H9 (cell line): ENCODE measurements at regions not wholly inside any gene's neighbourhood (a gene's known extent, or its start where the extent isn't known, plus 50 kb on each side); places are given as distances from the start of the nearest gene placed in this dataset.

Source experiments
- DNase-seq: peaks from one replicate; pipeline ENCODE4 v3.0.0-alpha.2; 2017
- H2AFZ ChIP-seq: one replicate; pipeline ENCODE4 v1.6.1; 2013; ENCODE audit warnings: mild to moderate bottlenecking, low read length, control low read depth, moderate library complexity
- H2AK5ac ChIP-seq: 2 replicates; pipeline ENCODE4 v1.6.1; 2013; ENCODE audit warnings: low read length, control low read depth, mixed read lengths; ENCODE audit not compliant: insufficient read length
- H2BK120ac ChIP-seq: one replicate; pipeline ENCODE4 v1.6.1; 2013; ENCODE audit warnings: low read depth, mild to moderate bottlenecking, low read length, control low read depth, inconsistent platforms; ENCODE audit not compliant: poor library complexity, severe bottlenecking
- H2BK12ac ChIP-seq: 2 replicates; pipeline ENCODE4 v1.6.1; 2013; ENCODE audit warnings: low read length, control low read depth, mixed read lengths, low read depth; ENCODE audit not compliant: insufficient read length
- H2BK15ac ChIP-seq: 2 replicates; pipeline ENCODE4 v1.6.1; 2013; ENCODE audit warnings: low read depth, low read length, control low read depth
- H2BK20ac ChIP-seq: one replicate; pipeline ENCODE4 v1.6.1; 2013; ENCODE audit warnings: low read depth, mild to moderate bottlenecking, low read length, control low read depth, inconsistent platforms; ENCODE audit not compliant: poor library complexity, severe bottlenecking
- H2BK5ac ChIP-seq: 2 replicates; pipeline ENCODE4 v1.6.1; 2013; ENCODE audit warnings: low read length, control low read depth, mixed read lengths; ENCODE audit not compliant: insufficient read length
- H3K14ac ChIP-seq: 2 replicates; pipeline ENCODE4 v1.6.1; 2013; ENCODE audit warnings: low read length, control low read depth; ENCODE audit not compliant: insufficient read depth
- H3K18ac ChIP-seq: 2 replicates; pipeline ENCODE4 v1.6.1; 2013; ENCODE audit warnings: low read depth, mild to moderate bottlenecking, mixed read lengths, low read length, control low read depth; ENCODE audit not compliant: insufficient read length
- H3K23ac ChIP-seq: 2 replicates; pipeline ENCODE4 v1.6.1; 2013; ENCODE audit warnings: low read length, control low read depth, mixed read lengths, low read depth; ENCODE audit not compliant: insufficient read length
- H3K23me2 ChIP-seq: 2 replicates; pipeline ENCODE4 v1.6.1; 2013; ENCODE audit warnings: low read depth, mild to moderate bottlenecking, mixed read lengths, low read length, control low read depth; ENCODE audit not compliant: insufficient read length, poor library complexity, severe bottlenecking
- H3K27ac ChIP-seq: 2 replicates; pipeline ENCODE4 v1.5.1; 2013; ENCODE audit warnings: low read length, control low read depth, mixed read lengths, low read depth; ENCODE audit not compliant: insufficient read length
- H3K27me3 ChIP-seq: 2 replicates; pipeline ENCODE4 v1.6.1; 2013; ENCODE audit warnings: low read length, control low read depth, inconsistent platforms; ENCODE audit not compliant: insufficient read depth
- H3K4ac ChIP-seq: 2 replicates; pipeline ENCODE4 v1.6.1; 2013; ENCODE audit warnings: low read depth, mild to moderate bottlenecking, control low read depth, inconsistent platforms, low read length, moderate library complexity
- H3K4me1 ChIP-seq: 2 replicates; pipeline ENCODE4 v1.6.1; 2013; ENCODE audit warnings: low read length, control low read depth, inconsistent platforms; ENCODE audit not compliant: insufficient read depth
- H3K4me2 ChIP-seq: 2 replicates; pipeline ENCODE4 v1.6.1; 2013; ENCODE audit warnings: low read length, control low read depth, mixed read lengths; ENCODE audit not compliant: insufficient read length, insufficient read depth
- H3K56ac ChIP-seq: 2 replicates; pipeline ENCODE4 v1.6.1; 2013; ENCODE audit warnings: low read depth, mild to moderate bottlenecking, mixed read lengths, low read length, control low read depth; ENCODE audit not compliant: insufficient read length
- H3K79me1 ChIP-seq: 2 replicates; pipeline ENCODE4 v1.6.1; 2013; ENCODE audit warnings: low read depth, mild to moderate bottlenecking, moderate library complexity, low read length, control low read depth, inconsistent platforms; ENCODE audit not compliant: insufficient read depth, poor library complexity, severe bottlenecking
- H3K79me2 ChIP-seq: 2 replicates; pipeline ENCODE4 v1.6.1; 2013; ENCODE audit warnings: low read length, control low read depth, inconsistent platforms; ENCODE audit not compliant: insufficient read depth
- H3K9ac ChIP-seq: 2 replicates; pipeline ENCODE4 v1.6.1; 2013; ENCODE audit warnings: low read length, control low read depth, mixed read lengths; ENCODE audit not compliant: insufficient read length; ENCODE audit errors: extremely low read depth
- H3K9me3 ChIP-seq: one replicate; pipeline ENCODE4 v1.6.1; 2013; ENCODE audit warnings: low read depth, low read length, inconsistent platforms; ENCODE audit not compliant: control insufficient read depth
- H3T11ph ChIP-seq: one replicate; pipeline ENCODE4 v1.6.1; 2013; ENCODE audit warnings: mild to moderate bottlenecking, low read length, control low read depth, inconsistent platforms
- H4K20me1 ChIP-seq: one replicate; pipeline ENCODE4 v1.6.1; 2013; ENCODE audit not compliant: control insufficient read depth, insufficient read length, insufficient read depth
- H4K5ac ChIP-seq: 2 replicates; pipeline ENCODE4 v1.6.1; 2013; ENCODE audit warnings: low read depth, mild to moderate bottlenecking, mixed read lengths, low read length, control low read depth; ENCODE audit not compliant: insufficient read length
- H4K8ac ChIP-seq: replicated peaks from 2 replicates; pipeline ENCODE4 v1.6.1; 2013; ENCODE audit warnings: low read length, control low read depth, mixed read lengths, low read depth; ENCODE audit not compliant: insufficient read length
- H4K91ac ChIP-seq: 2 replicates; pipeline ENCODE4 v1.6.1; 2013; ENCODE audit warnings: low read depth, mild to moderate bottlenecking, moderate library complexity, mixed read lengths, low read length, control low read depth; ENCODE audit not compliant: insufficient read length
- H3K27ac Mint-ChIP-seq, 3 experiments: 2 replicates in 2 of 3; 3 replicates in 1 of 3; pipeline ENCODE4 v1.8.0; 2020 to 2021; ENCODE audit warnings: mixed read lengths in 3 of 3, mild to moderate bottlenecking in 1 of 3, moderate library complexity in 1 of 3
- H3K27me3 Mint-ChIP-seq: 2 replicates; pipeline ENCODE4 v1.8.0; 2021; ENCODE audit warnings: low read depth, mild to moderate bottlenecking, moderate library complexity, mixed read lengths
- H3K36me3 Mint-ChIP-seq, 3 experiments: 2 replicates in 2 of 3; 3 replicates in 1 of 3; pipeline ENCODE4 v1.8.0; 2020 to 2021; ENCODE audit warnings: low read depth in 3 of 3, mixed read lengths in 3 of 3; ENCODE audit not compliant: insufficient read depth in 1 of 3
- H3K4me1 Mint-ChIP-seq, 2 experiments: 2 replicates each; pipeline ENCODE4 v1.8.0; 2020; ENCODE audit warnings: mixed read lengths in 2 of 2
- H3K4me3 Mint-ChIP-seq, 2 experiments: 2 replicates in 1 of 2; 3 replicates in 1 of 2; pipeline ENCODE4 v1.8.0; 2020 to 2021; ENCODE audit warnings: mild to moderate bottlenecking in 2 of 2, mixed read lengths in 2 of 2, moderate library complexity in 1 of 2
- H3K9me3 Mint-ChIP-seq, 2 experiments: 2 replicates in 1 of 2; 3 replicates in 1 of 2; pipeline ENCODE4 v1.8.0; 2020; ENCODE audit warnings: mild to moderate bottlenecking in 2 of 2, mixed read lengths in 2 of 2, moderate library complexity in 1 of 2
- CTCF ChIP-seq: fragments of 200-600 bp; sonication (generic); conservative IDR thresholded peaks from 3 replicates; pipeline ENCODE4 v1.8.0; 2021; ENCODE audit warnings: antibody characterized with exemption, mild to moderate bottlenecking

DNA sequence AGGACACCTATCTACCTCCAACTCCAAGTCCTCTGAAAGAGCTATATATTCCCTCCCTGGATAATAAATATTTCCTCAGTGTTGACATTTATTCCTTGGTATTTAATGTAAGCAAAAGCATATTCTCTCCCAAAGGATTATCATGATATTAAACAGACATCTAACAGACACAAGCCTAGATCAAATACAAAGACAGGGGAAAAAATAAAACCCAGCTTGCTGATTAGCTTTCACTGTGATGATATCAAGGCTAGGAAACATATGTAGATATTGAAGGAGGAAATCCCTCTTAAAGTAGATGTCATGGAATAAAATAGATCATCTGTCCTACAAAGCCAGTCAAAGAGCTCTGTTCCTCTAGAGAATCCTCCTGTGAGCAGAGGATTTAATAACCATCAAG is 95.2 kb downstream of the CRPPA start:
- Histone ChIP-seq H3K27ac (no peak overlapping the region), H4K91ac (no peak overlapping the region), H3K9ac (no peak overlapping the region), H4K8ac (no peak overlapping the region), H3K79me1 (no peaks in the 10 kb centered on the region), H2AK5ac (no peak overlapping the region), H2BK15ac (no peak overlapping the region), H2AFZ (no peak overlapping the region), H3K4me2 (no peak overlapping the region), H4K5ac (no peak overlapping the region), H3K79me2 (no peaks in the 10 kb centered on the region), H3T11ph (no peak overlapping the region), H3K14ac (no peak overlapping the region), H2BK20ac (no peak overlapping the region), H3K4ac (no peak overlapping the region), H3K4me1 (no peaks in the 10 kb centered on the region), H2BK120ac (no peak overlapping the region), H3K56ac (no peak overlapping the region), H2BK5ac (no peak overlapping the region), H3K18ac (no peak overlapping the region), H3K23me2 (no peaks in the 10 kb centered on the region), H3K23ac (no peak overlapping the region), H3K9me3 (no peaks in the 10 kb centered on the region), H2BK12ac (no peak overlapping the region), H3K27me3 (no peaks in the 10 kb centered on the region), H4K20me1 (no peaks in the 10 kb centered on the region)
- Mint-ChIP-seq H3K9me3 (no peaks in the 10 kb centered on the region), H3K27ac (no peak overlapping the region), H3K27me3 (no peaks in the 10 kb centered on the region), H3K4me3 (no peak overlapping the region), H3K4me1 (no peaks in the 10 kb centered on the region), H3K36me3 (no peaks in the 10 kb centered on the region)
- TF ChIP-seq CTCF: no peak
- DNase-seq: no peak
